ENCODE measurements at regions not wholly inside any gene's neighbourhood (a gene's known extent, or its start where the extent isn't known, plus 50 kb on each side); places are given as distances from the start of the nearest gene placed in this dataset.
A peak's percentile ranks its signal among the peaks of the same experiment; 100 is the strongest.

DNA sequence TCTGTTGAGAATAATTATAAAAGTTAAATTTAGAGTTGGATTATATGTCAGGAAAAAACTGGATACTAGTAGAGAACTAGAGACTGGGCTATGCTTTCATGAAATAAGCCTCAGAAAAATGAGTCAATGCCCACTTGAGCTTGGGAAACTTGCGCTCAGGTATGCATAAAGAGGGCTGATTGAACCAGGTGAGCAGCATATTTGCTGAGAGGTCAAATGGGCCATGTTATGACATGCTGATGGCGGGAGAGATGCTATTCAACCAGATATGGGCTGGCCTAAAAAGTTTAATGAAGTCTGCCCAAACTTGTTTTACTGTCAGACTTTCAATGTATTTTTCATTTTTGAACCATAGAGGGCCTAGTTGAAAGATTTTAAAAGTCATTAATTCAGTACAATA is 837.6 kb upstream of the GHITM start:
- no peaks in the 10 kb centered on the region for H3K9me3 ChIP-seq (ENCODE audit: control insufficient read depth, low read depth, low read length)
- no peak overlapping the region for H3K4me2 ChIP-seq (ENCODE audit: control insufficient read depth, extremely low read depth, insufficient read depth, low read depth, low read length)
- no peak overlapping the region for H3K27ac ChIP-seq (ENCODE audit: control insufficient read depth, insufficient read depth, low read length)
- no peaks in the 10 kb centered on the region for H3K79me2 ChIP-seq (ENCODE audit: control insufficient read depth, insufficient read depth, low read length)
- H4K20me1 ChIP-seq (ENCODE audit: control insufficient read depth, extremely low read depth, insufficient read depth, low read length) = no peaks in the 10 kb centered on the region
- no peaks in the 10 kb centered on the region for H3K27me3 ChIP-seq (ENCODE audit: control insufficient read depth, extremely low read depth, insufficient read depth, low read length)
- dilution Hi-C loops (cut with MboI; ENCODE audit: extremely low pct_ligation_motif_present, low sequenced_read_pairs) = no loop called here
- no peaks in the 10 kb centered on the region for H3K9me1 ChIP-seq (ENCODE audit: control insufficient read depth, extremely low read depth, insufficient read depth, low read length)
- peaks cover 11% of the 10 kb centered on the region for H3K4me1 ChIP-seq (ENCODE audit: control insufficient read depth, extremely low read depth, insufficient read depth, low read length)
- H3K36me3 ChIP-seq (ENCODE audit: control insufficient read depth in 2 of 2, extremely low read depth in 1 of 2, insufficient read depth in 2 of 2, low read length in 2 of 2) = no peaks in the 10 kb centered on the region
- H2AFZ ChIP-seq (ENCODE audit: control insufficient read depth, low read length) = no peak overlapping the region
- no peak overlapping the region for H3K4me3 ChIP-seq (ENCODE audit: control insufficient read depth in 2 of 3, extremely low read depth in 1 of 3, insufficient read depth in 2 of 3, low read depth in 1 of 3, low read length in 3 of 3)
- no peak for TF ChIP-seq EZH2 (IDR thresholded peaks at IDR 0.05; ENCODE audit: low read length)
- TF ChIP-seq, protein P1, sequence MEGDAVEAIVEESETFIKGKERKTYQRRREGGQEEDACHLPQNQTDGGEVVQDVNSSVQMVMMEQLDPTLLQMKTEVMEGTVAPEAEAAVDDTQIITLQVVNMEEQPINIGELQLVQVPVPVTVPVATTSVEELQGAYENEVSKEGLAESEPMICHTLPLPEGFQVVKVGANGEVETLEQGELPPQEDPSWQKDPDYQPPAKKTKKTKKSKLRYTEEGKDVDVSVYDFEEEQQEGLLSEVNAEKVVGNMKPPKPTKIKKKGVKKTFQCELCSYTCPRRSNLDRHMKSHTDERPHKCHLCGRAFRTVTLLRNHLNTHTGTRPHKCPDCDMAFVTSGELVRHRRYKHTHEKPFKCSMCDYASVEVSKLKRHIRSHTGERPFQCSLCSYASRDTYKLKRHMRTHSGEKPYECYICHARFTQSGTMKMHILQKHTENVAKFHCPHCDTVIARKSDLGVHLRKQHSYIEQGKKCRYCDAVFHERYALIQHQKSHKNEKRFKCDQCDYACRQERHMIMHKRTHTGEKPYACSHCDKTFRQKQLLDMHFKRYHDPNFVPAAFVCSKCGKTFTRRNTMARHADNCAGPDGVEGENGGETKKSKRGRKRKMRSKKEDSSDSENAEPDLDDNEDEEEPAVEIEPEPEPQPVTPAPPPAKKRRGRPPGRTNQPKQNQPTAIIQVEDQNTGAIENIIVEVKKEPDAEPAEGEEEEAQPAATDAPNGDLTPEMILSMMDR (optimal IDR thresholded peaks at IDR 0.05 in 1 of 3, IDR thresholded peaks at IDR 0.05 in 1 of 3, conservative IDR thresholded peaks at IDR 0.05 in 1 of 3; ENCODE audit: extremely low read depth in 1 of 3, insufficient read depth in 2 of 3, low read length in 3 of 3) = no peak
- no peak overlapping the region for H3K9ac ChIP-seq (ENCODE audit: control insufficient read depth, extremely low read depth, insufficient read depth, low read length)
- DNase-seq (ENCODE audit: low read depth, low spot score) (peak; percentile 50), FAIRE-seq (no peak)

DNA sequence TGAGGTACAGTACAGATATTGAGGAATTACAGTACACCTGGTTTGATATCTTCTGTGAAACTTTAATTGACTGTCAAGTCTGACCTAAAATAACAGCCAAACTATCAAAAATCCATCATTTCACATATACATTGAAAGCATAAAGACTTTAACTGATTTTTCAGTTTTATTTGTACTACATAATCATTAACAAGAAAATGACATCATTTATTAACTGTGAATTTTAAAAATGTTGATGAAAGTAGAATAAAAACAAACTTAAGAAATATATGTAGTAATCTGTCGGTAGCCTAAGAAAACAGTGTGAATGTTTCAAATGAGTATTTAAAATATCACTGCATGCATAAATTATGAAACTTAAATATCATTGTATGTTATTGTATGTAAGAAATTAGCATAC is 836.7 kb upstream of the GHITM start:
- no peaks in the 10 kb centered on the region for H3K36me3 ChIP-seq (ENCODE audit: control insufficient read depth in 2 of 2, extremely low read depth in 1 of 2, insufficient read depth in 2 of 2, low read length in 2 of 2)

More for the DNA sequence above, 836.7 kb upstream of the GHITM start:
- no peaks in the 10 kb centered on the region for H3K27me3 ChIP-seq (ENCODE audit: control insufficient read depth, extremely low read depth, insufficient read depth, low read length)
- no peak overlapping the region for H2AFZ ChIP-seq (ENCODE audit: control insufficient read depth, low read length)
- dilution Hi-C loops (cut with MboI; ENCODE audit: extremely low pct_ligation_motif_present, low sequenced_read_pairs) = no loop called here
- no peaks in the 10 kb centered on the region for H4K20me1 ChIP-seq (ENCODE audit: control insufficient read depth, extremely low read depth, insufficient read depth, low read length)
- H3K27ac ChIP-seq (ENCODE audit: control insufficient read depth, insufficient read depth, low read length) = no peak overlapping the region
- no peaks in the 10 kb centered on the region for H3K9me1 ChIP-seq (ENCODE audit: control insufficient read depth, extremely low read depth, insufficient read depth, low read length)
- H3K4me1 ChIP-seq (ENCODE audit: control insufficient read depth, extremely low read depth, insufficient read depth, low read length) = peaks cover 11% of the 10 kb centered on the region
- H3K4me3 ChIP-seq (ENCODE audit: control insufficient read depth in 2 of 3, extremely low read depth in 1 of 3, insufficient read depth in 2 of 3, low read depth in 1 of 3, low read length in 3 of 3) = no peak overlapping the region
- FAIRE-seq = no peak
- H3K4me2 ChIP-seq (ENCODE audit: control insufficient read depth, extremely low read depth, insufficient read depth, low read depth, low read length) = no peak overlapping the region
- no peak overlapping the region for H3K9ac ChIP-seq (ENCODE audit: control insufficient read depth, extremely low read depth, insufficient read depth, low read length)
- DNase-seq (ENCODE audit: low read depth, low spot score) = no peak
- TF ChIP-seq, protein P1 (optimal IDR thresholded peaks at IDR 0.05 in 1 of 3, IDR thresholded peaks at IDR 0.05 in 1 of 3, conservative IDR thresholded peaks at IDR 0.05 in 1 of 3; ENCODE audit: extremely low read depth in 1 of 3, insufficient read depth in 2 of 3, low read length in 3 of 3) = no peak
- TF ChIP-seq EZH2 (IDR thresholded peaks at IDR 0.05; ENCODE audit: low read length) = no peak
- H3K79me2 ChIP-seq (ENCODE audit: control insufficient read depth, insufficient read depth, low read length) = no peaks in the 10 kb centered on the region
- no peaks in the 10 kb centered on the region for H3K9me3 ChIP-seq (ENCODE audit: control insufficient read depth, low read depth, low read length)

Measured in keratinocyte (primary cell).